Mesodermal cell (in vitro differentiated cells): ENCODE measurements at regions not wholly inside any gene's neighbourhood (a gene's known extent, or its start where the extent isn't known, plus 50 kb on each side); places are given as distances from the start of the nearest gene placed in this dataset.
A peak's percentile ranks its signal among the peaks of the same experiment; 100 is the strongest.

Experiments
- H3K27ac ChIP-seq: 2 replicates; pipeline ENCODE4 v1.7.0; 2013; ENCODE audit warnings: mild to moderate bottlenecking, low read depth, low read length, moderate library complexity; ENCODE audit not compliant: severe bottlenecking
- H3K36me3 ChIP-seq: 2 replicates; pipeline ENCODE4 v1.7.1; 2013; ENCODE audit warnings: mild to moderate bottlenecking, low read length, moderate library complexity; ENCODE audit not compliant: control insufficient read depth, insufficient read depth
- H3K4me1 ChIP-seq: one replicate; pipeline ENCODE4 v1.7.1; 2013; ENCODE audit warnings: mild to moderate bottlenecking, low read length; ENCODE audit not compliant: insufficient read depth, control insufficient read depth, poor library complexity, severe bottlenecking
- H3K4me3 ChIP-seq: 2 replicates; pipeline ENCODE4 v1.7.0; 2013; ENCODE audit warnings: low read length, control low read depth, mild to moderate bottlenecking; ENCODE audit not compliant: insufficient read depth, poor library complexity, severe bottlenecking; ENCODE audit errors: extremely low read depth
- H3K9me3 ChIP-seq: 2 replicates; pipeline ENCODE4 v1.7.1; 2013; ENCODE audit warnings: mild to moderate bottlenecking, low read length, moderate library complexity; ENCODE audit not compliant: control insufficient read depth
- WGBS, 2 experiments: methylation state at CpG; one replicate each; pipeline ENCODE4 v1.1.5; 2013; ENCODE audit warnings: missing lambda C conversion rate in 2 of 2; ENCODE audit not compliant: insufficient coverage in 2 of 2; 5-methylcytosine and 5-hydroxymethylcytosine counted together

DNA sequence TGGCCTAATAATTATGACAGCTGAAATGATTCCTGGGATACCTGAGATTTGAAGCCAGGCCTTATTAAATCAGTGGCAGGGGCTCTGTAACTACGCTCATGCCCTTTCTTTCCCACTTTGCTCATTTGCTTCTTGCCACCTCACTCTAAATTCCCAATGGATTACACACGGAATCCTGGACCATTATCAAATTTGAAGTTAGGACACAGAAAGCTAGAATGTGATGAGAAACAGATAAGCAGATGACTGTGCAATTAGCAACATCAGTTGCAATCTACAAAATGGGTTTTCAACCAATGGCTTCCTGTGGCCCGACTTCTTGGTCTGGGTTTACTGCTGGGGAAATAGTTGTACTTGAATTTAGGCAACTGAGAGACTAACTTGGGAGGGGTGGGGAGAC is 374.3 kb downstream of the INHBA start:
- 95 to 100% methylated on average over 2 of the region's 3 CpGs for WGBS, 2 experiments
- no peaks in the 10 kb centered on the region for H3K9me3 ChIP-seq
- H3K27ac ChIP-seq = no peak overlapping the region
- H3K4me1 ChIP-seq = peaks cover 13% of the 10 kb centered on the region
- no peak overlapping the region for H3K4me3 ChIP-seq
- no peaks in the 10 kb centered on the region for H3K36me3 ChIP-seq

DNA sequence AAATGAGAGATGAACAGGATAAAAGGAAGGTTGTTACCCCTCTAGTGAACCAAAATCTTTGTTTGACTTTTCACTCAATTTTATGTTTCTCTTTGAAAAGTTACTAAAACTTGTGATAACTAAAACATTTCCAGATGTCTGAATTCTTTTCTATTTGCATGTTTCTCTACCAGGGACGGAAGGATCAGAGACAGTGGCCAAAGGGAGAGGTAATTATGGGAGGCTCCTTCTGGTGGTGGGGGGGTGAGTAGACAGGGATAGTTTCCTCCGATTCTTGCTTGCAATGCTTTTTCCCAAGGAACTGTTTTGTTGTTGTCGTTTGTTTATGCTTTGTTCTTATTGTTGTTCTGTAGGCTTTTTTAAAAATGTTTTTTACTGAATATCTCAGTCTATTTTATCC is 374.8 kb downstream of the INHBA start:
- whole genome bisulfite sequencing, 2 experiments = 80 to 83% methylated on average over 1 of the region's 3 CpGs
- H3K4me3 ChIP-seq = no peak overlapping the region
- H3K4me1 ChIP-seq = peaks cover 13% of the 10 kb centered on the region
- no peak overlapping the region for H3K27ac ChIP-seq
- no peaks in the 10 kb centered on the region for H3K36me3 ChIP-seq
- no peaks in the 10 kb centered on the region for H3K9me3 ChIP-seq

DNA sequence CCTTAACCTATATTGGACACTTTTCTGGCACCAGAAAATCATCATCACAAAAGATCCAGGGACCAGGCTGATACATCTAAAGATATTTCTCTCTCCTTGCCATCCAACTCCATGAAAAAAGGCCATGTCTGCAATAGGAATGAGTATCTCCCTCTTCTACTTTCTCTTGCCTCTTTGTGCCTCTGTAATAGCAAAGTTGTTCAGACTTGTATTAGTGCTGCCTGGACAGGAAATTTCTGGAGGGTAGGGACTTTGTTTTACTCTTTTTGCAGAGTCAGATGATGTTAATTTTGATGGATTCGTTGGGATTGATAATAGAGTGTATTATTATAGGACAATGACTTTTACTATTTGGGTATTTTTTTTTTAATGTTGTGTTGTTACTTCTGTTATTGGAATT is 376.3 kb downstream of the INHBA start:
- Histone ChIP-seq H3K27ac (no peak overlapping the region), H3K36me3 (no peaks in the 10 kb centered on the region), H3K4me3 (no peak overlapping the region), H3K9me3 (no peaks in the 10 kb centered on the region), H3K4me1 (peaks cover 11% of the 10 kb centered on the region)
- no CpG with 5 or more reads among the region's 1 CpG for WGBS, 2 experiments

DNA sequence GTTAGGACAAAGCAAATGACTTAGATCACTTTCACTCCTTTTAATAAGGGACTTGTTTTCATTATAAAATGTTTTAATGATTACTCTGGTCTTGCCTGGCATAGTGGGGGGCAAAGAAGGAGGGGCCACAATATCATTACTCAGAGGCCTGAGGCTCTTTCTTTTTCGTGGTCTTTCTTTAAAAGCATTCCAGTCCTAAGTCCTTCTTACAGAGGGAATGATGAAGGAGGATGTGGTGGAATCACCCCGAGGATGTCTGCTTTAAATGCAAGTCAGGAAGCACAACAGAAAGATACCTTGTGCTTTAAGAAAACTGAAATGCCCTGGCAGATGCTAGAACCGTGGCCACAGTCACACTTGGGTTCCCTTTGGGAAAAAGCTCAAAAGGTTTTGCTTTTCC is 379.1 kb downstream of the INHBA start:
- 62 to 93% methylated on average over 1 to 2 of the region's 3 CpGs for WGBS, 2 experiments
- H3K9me3 ChIP-seq = no peaks in the 10 kb centered on the region
- peaks cover 11% of the 10 kb centered on the region for H3K4me1 ChIP-seq
- no peaks in the 10 kb centered on the region for H3K36me3 ChIP-seq
- peak overlapping the region; percentile 67 for H3K27ac ChIP-seq
- H3K4me3 ChIP-seq = no peak overlapping the region

DNA sequence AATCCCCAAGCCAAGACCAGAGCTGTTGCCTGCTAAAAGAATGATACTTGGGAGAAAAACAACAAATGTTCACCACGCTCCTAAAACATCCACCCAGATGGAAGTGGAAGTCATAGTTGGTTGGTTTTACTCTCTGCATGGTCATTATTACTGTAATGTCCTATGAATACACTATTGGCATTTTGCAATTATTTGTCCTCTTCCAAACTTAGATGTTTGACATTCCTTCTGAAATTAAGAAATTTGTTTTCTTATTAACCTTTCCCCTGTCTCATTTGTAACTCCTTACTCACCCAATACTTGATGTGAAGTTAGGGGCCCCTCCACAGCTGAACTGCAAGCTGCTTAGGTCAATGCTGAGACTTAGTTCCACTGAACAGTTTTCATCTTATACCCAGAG is 383.3 kb downstream of the INHBA start:
- peaks cover 11% of the 10 kb centered on the region for H3K4me1 ChIP-seq
- WGBS, 2 experiments = 80% methylated on average over 1 of the region's 1 CpG; no CpG with 5 or more reads in 1 of the 2 experiments
- no peaks in the 10 kb centered on the region for H3K9me3 ChIP-seq
- no peak overlapping the region for H3K27ac ChIP-seq
- H3K36me3 ChIP-seq = no peaks in the 10 kb centered on the region
- H3K4me3 ChIP-seq = no peak overlapping the region

DNA sequence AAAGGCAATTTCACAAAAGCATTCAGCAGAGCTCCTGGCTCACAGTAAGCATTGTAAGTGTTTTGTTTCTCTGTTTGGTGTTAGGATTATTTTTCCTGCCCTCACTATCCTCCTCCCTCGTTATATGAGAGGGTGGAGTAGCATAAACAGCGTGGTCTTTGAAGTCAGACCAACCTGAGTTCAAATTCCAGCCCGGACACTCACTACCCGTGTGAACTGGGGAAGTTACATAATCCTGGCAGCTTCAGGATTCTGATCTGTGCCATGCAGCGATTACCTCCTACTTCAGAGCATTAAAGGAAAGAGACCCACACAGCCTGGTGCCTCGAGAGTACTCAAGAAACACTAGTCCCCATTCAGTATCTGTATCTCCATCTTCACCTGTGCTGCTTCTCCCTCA is 386.5 kb downstream of the INHBA start:
- H3K9me3 ChIP-seq = no peaks in the 10 kb centered on the region
- H3K4me1 ChIP-seq = no peaks in the 10 kb centered on the region
- H3K36me3 ChIP-seq = no peaks in the 10 kb centered on the region
- 88 to 97% methylated on average over 4 to 5 of the region's 6 CpGs for WGBS, 2 experiments
- no peak overlapping the region for H3K4me3 ChIP-seq
- H3K27ac ChIP-seq = no peak overlapping the region

DNA sequence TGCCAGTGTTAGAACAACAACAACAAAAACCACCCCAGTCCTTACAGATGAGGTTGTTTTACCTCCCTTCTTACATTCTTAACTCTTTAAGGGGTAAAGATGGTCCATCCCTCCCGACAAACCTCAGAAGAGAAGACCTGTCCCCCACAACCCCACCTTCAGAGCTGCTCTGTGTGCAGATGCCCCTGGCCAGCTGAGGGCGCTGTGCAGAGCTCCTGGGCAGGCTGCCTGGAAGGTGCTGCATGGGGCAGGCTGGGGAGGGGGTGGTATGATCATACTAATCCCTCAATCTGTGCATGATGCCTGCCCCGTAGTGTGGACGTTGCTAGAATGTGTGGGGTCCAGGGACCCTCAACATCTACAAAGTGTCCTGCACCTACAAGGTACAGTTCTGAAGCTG is 387.1 kb downstream of the INHBA start:
- no peaks in the 10 kb centered on the region for H3K4me1 ChIP-seq
- no peak overlapping the region for H3K4me3 ChIP-seq
- H3K36me3 ChIP-seq = no peaks in the 10 kb centered on the region
- WGBS, 2 experiments = no CpG with 5 or more reads among the region's 4 CpGs
- H3K9me3 ChIP-seq = no peaks in the 10 kb centered on the region
- no peak overlapping the region for H3K27ac ChIP-seq

DNA sequence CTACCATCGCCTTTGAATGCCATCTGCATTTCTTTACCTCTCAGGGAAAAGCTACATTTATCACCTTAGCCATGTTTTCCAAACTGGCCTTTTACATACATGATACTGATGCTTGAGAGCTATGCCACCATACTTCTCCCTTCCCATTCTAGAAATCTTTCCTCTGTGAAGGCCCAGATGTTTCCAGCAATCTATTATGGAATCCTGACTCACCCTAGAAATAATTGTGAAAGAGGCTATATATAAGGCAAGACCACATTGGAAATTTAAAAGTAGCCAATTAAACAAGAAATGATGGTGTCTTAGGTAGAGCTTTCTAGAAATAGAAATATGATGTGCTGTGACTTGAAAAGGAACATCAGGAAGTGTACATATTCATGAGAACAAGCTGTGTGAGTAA is 389.7 kb downstream of the INHBA start:
- Histone ChIP-seq H3K4me1 (no peaks in the 10 kb centered on the region), H3K9me3 (no peaks in the 10 kb centered on the region), H3K36me3 (no peaks in the 10 kb centered on the region), H3K4me3 (no peak overlapping the region), H3K27ac (no peak overlapping the region)
- 93% methylated on average over 1 of the region's 1 CpG; no CpG with 5 or more reads in 1 of the 2 experiments for WGBS, 2 experiments

DNA sequence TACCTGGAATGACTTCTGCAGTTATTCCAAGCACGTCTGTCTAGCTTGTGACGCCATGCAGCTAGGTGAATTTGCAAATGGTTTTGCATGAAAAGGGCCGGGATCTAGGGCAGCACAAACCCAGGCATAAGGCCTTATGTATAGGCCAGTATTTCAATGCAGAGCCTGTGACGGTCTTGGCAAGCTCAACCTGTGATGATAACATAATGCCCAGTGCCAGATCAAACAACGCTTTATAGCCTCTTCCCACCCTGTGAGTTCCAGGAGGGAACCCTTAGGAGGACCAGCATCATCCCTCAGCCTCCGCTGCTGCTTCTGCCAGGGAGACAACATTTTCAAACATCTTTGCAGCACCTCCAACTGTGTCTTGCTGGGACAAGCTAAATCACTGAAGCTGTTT is 390.7 kb downstream of the INHBA start:
- Histone ChIP-seq H3K4me3 (no peak overlapping the region), H3K9me3 (no peaks in the 10 kb centered on the region), H3K27ac (no peak overlapping the region), H3K4me1 (no peaks in the 10 kb centered on the region), H3K36me3 (no peaks in the 10 kb centered on the region)
- WGBS, 2 experiments = 94 to 96% methylated on average over 6 of the region's 6 CpGs

DNA sequence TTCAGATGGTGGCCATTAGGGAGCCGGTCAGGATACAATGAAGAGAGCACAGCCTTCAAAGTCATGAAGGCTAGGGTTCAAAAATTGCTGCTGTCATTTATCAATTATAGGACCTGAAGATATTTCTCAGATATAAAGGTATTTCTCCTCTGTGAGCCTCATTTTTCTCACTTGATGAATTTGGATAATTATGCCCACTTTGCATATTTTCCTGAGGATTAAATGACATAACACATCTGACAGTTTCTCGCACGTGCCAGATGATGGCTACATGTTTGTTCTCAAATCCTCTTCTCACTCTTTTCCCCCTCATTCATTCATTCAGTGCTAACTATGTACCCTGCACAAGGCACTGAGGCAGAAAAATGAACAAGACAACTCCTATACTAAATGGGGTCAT is 391.6 kb downstream of the INHBA start:
- Histone ChIP-seq H3K36me3 (no peaks in the 10 kb centered on the region), H3K27ac (no peak overlapping the region), H3K9me3 (no peaks in the 10 kb centered on the region), H3K4me3 (no peak overlapping the region), H3K4me1 (no peaks in the 10 kb centered on the region)
- WGBS, 2 experiments = 91 to 100% methylated on average over 2 to 3 of the region's 3 CpGs

DNA sequence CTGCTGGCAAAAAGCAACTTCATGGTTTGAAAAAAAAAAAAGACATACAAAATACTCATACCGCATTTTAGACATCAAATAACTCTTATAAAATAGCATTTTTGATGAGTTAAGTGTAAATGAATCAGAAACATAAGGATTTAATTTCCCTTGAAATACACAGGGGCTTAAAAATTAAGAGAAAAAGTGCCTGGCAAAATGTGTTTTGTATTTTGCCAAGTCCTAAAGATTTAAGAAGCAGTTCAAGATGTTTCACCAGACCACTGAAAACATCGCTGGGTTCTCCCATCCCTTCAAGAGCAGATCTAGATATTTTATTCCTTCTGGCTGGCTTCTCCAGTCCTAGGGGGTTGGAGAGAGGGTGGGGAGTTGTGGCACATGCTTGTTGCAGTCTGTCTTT is 396.4 kb downstream of the INHBA start:
- no peak overlapping the region for H3K4me3 ChIP-seq
- no peaks in the 10 kb centered on the region for H3K4me1 ChIP-seq
- no peaks in the 10 kb centered on the region for H3K36me3 ChIP-seq
- no CpG with 5 or more reads among the region's 2 CpGs for WGBS, 2 experiments
- H3K9me3 ChIP-seq = no peaks in the 10 kb centered on the region
- H3K27ac ChIP-seq = no peak overlapping the region
